ENCODE measurements at regions not wholly inside any gene's neighbourhood (a gene's known extent, or its start where the extent isn't known, plus 50 kb on each side); places are given as distances from the start of the nearest gene placed in this dataset.

DNA sequence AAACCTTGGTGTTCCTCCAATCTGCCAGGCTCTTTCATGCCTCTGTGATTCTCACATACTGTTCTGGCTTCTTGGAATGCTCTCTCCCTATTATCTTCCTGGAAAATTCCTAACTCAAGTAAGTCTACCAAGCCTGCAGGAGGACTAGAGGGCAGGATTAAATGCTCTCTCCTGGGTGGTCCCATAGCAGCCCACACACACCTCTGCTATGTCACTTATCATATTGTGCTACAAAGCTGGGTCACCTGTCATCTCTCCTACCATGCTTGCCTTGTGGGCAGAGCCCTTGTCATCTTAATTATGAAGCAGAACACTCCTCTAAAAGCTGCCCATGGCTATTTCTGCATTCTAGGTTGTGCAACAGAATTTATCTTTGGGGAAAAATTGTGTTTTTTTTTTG is 344.5 kb upstream of the NOCT start:
- DNase-seq (ENCODE audit: extremely low read depth, low read depth, low spot score), result no peak

DNA sequence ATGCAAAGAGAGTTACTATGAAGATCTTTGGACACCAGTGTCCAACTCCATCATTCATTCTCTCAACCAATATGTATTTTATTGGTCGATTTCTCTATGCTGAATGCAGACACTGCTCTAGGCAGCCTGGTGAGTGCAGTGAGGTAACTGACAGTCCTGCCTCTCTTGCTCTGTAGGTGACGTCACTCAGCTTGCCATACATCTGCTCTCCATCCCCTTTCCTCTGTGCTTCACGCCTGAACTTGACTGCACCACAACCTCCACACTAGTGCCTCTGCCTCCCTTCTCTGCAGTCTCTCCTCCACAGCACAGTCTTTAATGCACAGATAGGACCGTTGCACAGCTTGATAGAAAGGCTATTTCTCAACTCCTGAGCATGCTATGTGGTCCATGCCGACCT is 344.9 kb upstream of the NOCT start:
- no peak for DNase-seq (ENCODE audit: extremely low read depth, low read depth, low spot score)

DNA sequence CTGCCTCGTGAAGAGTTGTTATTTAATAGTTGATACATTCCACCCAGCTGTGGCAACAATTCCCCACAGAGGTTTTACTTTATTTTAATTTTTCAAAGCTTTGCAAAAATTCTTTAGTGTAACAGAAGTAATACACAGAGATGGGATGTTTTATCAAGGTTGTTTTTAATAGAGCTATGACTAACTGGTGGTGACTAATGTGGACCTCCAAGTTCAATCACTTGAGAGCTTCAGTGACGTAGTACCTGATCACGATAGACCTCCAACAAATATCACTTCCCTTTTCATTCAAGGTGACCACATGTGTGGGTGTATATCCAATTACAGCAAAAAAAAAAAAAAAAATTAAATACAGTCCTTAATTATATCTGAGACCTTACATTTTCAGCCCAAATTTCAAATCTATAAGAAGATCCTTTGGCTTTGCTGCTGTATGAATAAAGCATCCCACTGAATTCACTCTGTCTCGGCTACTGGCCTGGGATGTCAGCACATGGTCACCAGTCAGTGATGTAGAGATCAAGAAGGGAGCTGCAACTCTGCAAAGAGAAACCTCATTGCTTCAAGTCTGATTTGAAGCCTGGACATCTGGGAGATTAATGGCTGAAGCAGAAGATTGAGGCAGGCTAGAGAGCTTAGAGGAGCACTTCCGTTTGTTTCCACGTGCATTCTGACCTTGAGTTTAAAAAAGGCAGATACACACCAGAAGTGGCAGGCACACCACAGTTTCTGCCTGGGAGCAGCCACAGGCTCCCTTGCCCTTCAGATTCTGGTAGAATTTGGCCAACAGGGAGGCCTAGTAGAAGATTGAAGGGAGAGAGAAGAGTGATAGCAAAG is 345.9 kb upstream of the NOCT start:
- no peak for DNase-seq (ENCODE audit: extremely low read depth, low read depth, low spot score)

DNA sequence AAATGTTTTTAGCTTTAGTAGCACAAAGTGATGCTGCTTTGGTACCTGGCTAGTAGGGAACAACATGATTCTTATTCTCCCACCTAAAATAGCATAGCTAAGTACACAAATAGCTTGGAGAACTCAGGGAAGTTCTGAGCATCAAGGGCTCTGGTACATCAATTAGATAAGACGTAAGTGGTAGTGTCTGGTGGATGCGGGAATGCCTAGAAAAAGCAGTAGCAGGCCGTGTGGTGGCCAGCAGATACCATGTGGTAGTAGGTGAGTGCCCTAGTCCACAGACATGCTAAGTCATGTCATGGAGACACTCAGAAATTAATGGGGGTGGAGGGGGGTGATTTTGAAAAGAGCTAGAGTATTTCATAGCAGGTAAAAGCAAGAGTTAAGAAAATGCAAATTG is 347.3 kb upstream of the NOCT start:
- DNase-seq (ENCODE audit: extremely low read depth, low read depth, low spot score), result no peak

DNA sequence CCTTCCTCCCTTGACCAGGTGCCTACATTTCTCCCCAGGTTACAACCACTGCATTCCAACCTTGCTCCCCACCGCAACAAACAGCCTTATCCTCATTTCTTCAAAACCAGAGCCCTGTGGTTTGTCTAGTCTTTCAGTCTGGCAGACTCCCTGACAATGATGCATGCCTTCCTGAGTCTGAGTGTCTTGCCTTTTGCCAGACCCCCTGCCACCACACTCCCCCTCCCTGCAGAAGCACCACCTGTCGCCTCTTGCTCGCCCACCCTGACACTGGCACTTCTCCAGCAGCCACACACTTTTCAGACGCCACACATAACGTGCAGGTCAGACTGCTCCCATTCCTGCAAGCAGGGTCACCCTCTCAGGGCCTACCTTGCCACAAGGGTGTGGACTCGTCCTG is 349.2 kb upstream of the NOCT start:
- no peak for DNase-seq (ENCODE audit: extremely low read depth, low read depth, low spot score)

DNA sequence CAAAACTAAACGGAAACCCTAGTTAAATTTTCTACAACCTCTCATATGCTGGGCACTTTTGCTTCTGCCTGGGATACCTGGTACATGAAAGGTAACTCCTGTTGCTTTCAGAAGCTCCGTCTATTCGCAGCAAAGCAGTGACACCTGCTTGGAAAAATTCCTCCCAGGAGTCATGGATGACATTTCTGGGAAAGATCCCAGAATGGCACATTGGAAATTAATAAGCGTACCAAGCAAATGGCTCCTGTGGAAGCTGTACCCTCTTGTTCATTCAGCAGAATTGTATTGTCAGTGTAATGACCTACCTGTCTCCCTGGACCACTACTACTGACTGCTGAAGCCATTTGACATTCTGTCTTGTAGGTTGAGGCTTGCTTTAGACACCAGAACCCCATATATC is 349.7 kb upstream of the NOCT start:
- no peak for DNase-seq (ENCODE audit: extremely low read depth, low read depth, low spot score)

DNA sequence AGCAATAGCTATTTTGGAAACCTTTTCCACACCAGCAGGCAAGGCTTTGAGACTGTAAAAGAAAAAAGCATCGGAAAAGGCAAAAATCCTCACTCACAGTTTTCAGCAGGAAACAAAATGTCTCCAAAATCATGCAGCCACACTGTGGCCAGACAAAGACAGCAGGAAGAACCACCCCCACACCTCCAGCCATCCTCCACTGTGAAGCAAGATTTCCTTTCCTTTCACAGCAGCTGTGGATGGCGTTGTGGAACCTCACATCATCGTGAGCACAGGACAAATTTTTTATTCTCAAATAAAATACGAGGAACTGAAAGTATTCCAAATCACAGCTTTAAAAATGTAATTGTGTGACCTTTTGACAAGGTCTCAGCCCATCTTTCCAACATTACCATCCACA is 351.7 kb upstream of the NOCT start:
- no peak for DNase-seq (ENCODE audit: extremely low read depth, low read depth, low spot score)

DNA sequence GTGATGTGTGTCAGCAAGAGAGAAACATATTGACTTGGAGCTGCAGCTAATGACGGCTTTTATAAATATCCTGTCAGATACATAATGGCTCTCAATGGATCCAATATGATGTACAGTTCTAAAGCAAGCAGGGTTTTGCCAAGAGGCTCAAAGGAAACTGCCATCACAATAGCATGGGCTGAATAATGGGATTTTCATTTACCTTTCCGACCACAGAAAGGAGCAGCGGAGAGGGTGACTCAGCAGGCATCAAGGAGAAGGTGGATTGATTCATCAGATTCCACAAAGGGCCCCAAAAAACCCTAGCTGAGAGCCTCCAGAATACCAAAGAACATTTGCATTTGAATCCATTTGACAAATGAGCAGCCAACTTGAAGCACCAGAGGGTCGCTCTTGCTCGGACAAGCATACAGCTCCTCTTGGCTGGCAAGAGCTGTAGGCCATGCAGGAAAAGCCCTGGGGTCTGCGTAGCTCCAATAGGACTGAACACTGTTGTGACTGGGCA is 355.7 kb upstream of the NOCT start:
- no peak for DNase-seq (ENCODE audit: extremely low read depth, low read depth, low spot score)

DNA sequence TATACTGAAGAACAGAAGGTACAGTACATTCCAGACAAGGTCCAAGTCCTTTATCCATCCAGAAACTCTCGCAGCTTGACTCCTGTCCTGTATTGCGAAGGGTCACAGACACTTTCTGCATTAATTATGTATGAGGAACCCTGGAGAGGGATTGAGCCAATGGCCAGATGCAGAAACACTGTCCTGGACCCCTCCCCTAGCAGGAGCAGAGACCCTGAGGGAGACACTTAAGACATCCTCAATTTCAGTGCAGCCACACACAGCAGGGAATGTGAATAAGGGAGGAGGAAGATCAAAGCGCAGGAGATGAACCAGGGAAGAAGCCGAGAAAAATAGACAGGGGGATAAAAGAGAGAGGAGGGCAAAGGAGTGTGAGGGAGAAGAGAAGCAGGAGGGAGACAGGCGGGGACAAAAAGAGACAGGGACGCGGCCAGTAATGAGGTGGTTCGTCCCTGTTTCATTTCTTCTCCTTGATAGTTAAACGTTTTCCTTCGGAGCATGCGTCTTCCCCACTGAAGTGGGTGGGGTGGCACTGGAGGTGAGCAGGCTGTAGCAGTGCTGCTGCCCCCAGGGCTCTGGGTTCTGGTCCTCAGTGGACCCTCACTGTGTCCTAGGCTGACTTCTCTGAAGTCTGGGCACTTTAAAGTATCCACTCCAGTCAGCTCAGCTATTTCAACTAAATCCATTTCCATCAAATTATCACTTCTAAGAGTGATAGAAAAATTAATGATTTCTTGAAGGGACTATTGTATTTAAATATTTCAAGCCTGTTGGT is 356.4 kb upstream of the NOCT start:
- DNase-seq (ENCODE audit: extremely low read depth, low read depth, low spot score), result no peak

DNA sequence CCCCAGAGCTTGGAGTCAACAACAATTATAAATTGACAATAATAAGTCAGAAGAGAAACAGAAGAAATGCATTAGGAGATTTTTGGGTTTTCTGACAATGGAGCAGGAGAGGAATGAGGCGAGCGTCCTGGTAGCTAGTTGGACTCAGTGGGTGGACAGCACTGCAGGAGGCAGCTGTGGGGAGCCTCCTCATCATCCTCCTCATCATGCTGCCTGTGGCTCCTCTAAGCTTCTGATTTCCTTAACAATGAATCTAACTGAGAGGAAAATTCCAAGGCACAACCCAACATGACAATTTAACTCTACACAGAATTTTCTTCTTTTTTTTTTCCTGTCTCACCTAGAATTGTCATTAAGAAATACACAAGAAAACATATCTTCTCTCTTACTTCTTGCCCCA is 357.1 kb upstream of the NOCT start:
- no peak for DNase-seq (ENCODE audit: extremely low read depth, low read depth, low spot score)

DNA sequence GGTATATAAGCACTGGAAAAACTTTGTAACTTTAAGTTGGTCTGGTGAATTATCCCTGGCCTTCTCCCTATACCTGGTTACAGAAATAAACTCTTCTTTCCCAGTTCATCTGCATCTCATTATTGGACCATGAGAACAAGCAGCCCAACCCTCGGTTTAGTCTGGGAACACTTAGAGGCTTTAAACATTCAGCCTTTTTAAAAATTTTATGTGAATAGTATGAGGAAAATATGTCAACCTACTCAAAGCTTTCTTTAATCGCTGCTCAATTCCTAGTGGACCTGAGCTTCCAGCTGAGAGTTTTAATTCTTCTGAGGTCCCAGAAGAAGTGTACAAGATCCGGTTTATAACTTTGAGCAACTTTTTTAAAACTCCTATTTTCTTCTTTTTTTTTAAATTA is 358.6 kb upstream of the NOCT start:
- DNase-seq (ENCODE audit: extremely low read depth, low read depth, low spot score), result no peak

DNA sequence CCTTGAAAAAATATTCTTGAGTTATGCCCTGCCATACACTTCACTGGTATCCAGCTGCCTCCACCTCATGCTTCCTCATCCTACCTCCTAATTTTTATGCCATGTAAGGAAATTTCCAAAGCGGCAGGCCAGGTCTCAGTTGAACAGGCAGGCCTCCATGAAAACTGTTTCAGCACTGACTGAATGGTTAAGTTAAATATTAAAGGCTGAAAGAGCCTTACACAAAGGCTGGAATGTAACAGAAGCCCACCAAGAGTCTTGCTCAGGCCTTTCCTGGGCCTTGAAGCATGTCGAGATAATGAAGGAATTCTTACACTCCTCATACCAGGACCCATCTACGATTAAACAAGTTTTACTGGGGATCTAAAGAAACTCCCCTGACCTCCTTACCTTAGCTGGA is 359.6 kb upstream of the NOCT start:
- DNase-seq (ENCODE audit: extremely low read depth, low read depth, low spot score), result no peak

DNA sequence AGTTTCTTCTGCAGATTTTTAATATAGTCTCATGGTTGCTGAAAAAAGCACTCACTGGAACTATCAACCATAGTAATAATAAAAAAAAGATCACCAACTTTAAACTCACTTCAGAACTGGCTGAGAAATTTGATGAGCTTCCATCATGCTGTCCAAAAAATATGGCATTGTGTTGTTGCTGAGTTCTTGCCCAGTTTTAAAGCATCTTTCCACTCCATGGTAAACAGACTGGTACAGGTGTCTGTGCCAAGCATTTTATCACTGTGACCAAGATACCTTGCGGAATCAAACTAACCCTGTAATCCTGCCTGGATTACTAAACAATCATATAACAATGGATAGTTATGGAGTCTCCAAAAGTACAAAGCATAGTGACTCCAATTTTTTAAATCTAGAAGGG is 360.3 kb upstream of the NOCT start:
- no peak for DNase-seq (ENCODE audit: extremely low read depth, low read depth, low spot score)

DNA sequence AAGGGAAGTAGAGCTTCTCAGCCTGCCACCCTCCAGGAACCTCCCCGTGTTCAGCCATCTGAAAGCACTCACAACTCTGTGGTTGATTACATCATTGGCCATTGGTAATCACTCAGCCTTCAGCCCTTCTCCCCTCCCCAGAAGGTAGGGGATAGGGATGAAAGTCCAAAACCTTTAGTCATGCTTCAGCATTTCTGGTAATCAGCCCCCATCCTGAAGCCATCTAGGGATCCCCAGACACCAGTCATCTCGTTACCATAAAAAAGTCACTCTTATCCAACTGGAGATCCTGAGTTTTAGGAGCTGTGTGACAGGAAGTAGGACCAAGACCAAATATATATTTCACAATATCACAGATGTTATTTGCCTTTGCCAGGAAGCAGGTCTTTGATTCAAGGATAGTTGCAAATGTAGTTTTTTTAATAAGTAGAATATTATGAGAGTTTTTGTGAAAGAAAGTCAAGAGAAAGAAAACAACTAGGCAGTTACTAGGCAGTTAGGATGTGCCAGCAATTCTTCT is 364.6 kb upstream of the NOCT start:
- DNase-seq (ENCODE audit: extremely low read depth, low read depth, low spot score), result no peak

DNA sequence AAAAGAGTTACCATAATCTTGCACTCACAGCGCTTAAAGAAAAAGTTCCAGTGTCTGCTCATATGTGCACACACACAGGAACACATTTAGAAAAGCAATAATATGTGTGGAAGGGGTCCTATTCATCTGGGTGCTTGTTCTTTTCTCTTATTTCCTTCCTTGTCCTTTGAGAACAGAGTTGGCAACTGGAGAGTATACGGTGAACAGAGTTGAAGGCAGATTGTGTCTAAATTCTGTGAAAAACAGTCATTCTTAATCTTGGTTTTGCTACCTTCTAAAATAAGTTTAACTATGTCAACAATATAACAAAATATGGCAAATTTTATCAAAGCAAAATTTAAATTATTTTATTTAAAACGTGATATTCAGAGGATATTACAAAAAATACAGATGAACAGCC is 365.1 kb upstream of the NOCT start:
- no peak for DNase-seq (ENCODE audit: extremely low read depth, low read depth, low spot score)

DNA sequence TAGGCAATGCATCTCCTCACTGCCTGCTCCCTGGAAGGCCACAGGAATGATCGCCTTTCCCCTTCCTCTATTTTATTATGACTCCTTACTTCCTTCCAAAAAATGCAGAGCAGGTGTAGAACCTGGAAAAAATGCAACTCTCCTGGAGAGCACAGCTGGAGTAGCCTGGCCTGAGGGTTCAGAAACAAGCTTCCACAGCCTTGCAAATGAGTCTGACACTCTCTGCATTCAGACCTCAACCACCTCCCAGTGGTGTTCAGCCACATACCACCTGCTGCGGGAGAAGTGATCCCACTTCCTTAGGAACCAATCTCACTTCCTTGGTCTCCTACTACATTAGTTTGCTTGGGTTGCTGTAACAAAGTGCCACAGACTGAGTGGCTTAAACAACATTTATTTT is 368.1 kb upstream of the NOCT start:
- no peak for DNase-seq (ENCODE audit: extremely low read depth, low read depth, low spot score)

DNA sequence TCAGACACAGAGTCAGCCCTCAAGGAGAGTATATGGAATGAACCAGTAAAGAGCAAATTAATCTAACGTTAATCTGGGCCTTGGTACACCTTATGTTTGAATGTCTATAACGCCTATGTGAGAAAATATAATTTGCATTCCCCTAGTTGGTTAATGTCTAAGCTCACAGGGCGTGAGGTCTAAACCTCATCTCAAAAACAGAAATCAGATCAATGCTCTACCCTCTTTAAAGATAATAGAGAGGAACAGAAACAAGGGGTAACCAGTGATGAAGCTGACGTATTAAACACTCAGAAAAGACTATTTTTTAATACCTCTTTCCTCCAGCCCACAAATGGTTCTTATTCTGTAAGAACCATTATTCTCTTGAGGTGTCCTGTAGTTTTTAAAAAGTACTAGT is 369.2 kb upstream of the NOCT start:
- DNase-seq (ENCODE audit: extremely low read depth, low read depth, low spot score), result no peak

DNA sequence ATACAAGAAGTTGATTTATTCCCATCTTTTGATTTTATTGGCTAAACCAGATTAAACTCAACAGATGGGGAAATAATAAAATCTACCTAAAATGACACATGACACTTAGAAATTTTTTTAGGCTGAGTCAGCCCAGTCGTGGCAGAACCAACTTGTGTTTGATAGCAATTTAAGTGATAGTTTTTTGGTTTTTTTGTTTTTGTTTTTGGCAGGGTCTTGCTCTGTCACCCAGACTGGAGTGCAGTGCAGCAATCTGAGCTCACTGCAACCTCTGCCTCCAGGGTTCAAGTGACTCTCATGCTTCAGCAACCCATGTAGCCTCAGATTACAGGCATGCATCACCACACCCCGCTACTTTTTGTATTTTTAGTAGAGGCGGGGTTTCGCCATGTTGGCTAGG is 370.3 kb upstream of the NOCT start:
- no peak for DNase-seq (ENCODE audit: extremely low read depth, low read depth, low spot score)

DNA sequence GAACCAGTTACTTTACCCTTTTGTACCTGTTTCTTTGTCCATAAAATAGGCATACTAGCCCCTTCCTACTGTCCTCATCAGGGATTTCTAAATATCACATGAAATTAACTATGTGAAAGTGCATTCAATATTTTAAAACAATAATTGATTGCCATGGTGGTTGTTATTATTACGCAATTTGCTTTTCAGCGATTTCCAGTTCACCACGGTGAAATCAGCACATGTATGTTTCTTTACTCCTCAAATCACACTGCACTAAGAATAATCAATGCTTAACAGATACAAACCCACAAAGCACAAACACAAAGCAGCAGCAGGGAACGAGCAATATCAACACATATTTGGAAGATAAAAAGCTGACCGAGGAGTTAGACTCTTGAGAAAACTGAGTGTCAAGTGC is 371.3 kb upstream of the NOCT start:
- no peak for DNase-seq (ENCODE audit: extremely low read depth, low read depth, low spot score)

DNA sequence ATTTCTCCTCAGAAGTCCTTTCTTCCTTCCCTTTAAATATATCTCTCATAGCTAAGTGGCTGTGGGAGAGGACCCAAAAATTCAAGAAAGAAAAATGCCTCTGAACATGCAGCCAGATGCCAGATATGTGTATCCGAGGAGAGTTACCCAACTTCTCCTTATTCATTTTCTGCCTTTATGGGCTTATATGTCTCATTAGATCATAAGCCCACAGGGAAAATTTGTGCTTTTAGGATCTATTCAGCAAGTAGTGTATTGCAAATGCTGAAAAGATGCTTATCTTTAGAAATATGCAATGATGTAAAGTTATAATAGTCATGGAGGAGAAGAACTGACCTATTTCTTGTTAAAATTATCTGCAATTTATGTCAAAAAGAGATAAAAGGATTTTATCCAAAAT is 371.8 kb upstream of the NOCT start:
- no peak for DNase-seq (ENCODE audit: extremely low read depth, low read depth, low spot score)

DNA sequence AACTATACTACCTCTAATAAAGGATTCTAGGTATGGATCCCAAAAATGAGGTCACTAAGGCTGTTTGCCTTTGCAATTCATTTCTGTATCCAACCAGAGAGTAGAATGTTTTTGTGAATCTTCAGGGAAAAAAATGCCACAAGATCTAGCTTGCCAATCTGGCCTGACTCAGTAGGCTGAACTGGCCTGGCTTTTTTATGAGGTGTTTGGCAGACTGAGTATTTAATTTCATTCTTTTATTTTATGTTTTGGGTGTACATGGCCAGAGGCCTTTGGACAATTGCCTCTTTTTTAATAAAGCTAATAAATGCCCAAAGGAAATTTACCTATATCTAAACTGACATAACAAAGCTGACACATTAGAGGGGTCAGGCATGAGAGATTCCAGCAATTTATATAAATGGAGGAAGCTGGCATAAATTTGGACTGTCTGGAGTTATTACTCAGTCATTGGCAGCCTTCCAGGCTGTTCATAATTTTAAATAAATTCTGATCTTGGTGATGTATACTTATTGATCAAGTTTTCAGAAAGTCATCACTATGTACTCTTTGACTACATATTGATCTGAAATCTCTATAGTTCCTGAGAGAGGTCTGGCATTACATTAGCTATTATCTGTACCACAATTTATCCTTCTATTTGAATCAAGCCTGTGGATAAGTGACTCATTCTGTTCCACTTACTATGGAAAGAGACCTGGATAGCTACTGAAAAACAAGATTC is 376.4 kb upstream of the NOCT start:
- no peak for DNase-seq (ENCODE audit: extremely low read depth, low read depth, low spot score)
